ENCODE measurements at regions not wholly inside any gene's neighbourhood (a gene's known extent, or its start where the extent isn't known, plus 50 kb on each side); places are given as distances from the start of the nearest gene placed in this dataset.
A peak's percentile ranks its signal among the peaks of the same experiment; 100 is the strongest.

- Mint-ChIP-seq H3K27ac (no peak overlapping the region), H3K27me3 (ENCODE audit: insufficient read depth) (no peaks in the 10 kb centered on the region), H3K4me3 (no peak overlapping the region), H3K4me1 (ENCODE audit: low read depth) (no peaks in the 10 kb centered on the region), H3K9me3 (peaks cover 17% of the 10 kb centered on the region), H3K36me3 (ENCODE audit: low read depth) (no peaks in the 10 kb centered on the region)
- no peak for TF ChIP-seq CTCF (IDR thresholded peaks at IDR 0.05)
- DNase-seq, result peak; percentile 1
Observed at GRCh38 chr2:164205347-164205746, 415.9 kb downstream of the GRB14 start.

GRCh38 chr2:164203131-164203530 is 418.2 kb downstream of the GRB14 start:
- no peak for DNase-seq
- no peaks in the 10 kb centered on the region for H3K36me3 Mint-ChIP-seq (ENCODE audit: low read depth)
- no peaks in the 10 kb centered on the region for H3K27me3 Mint-ChIP-seq (ENCODE audit: insufficient read depth)
- no peaks in the 10 kb centered on the region for H3K4me1 Mint-ChIP-seq (ENCODE audit: low read depth)
- H3K4me3 Mint-ChIP-seq, result no peak overlapping the region
- peaks cover 17% of the 10 kb centered on the region for H3K9me3 Mint-ChIP-seq
- TF ChIP-seq CTCF (IDR thresholded peaks at IDR 0.05), result no peak
- no peak overlapping the region for H3K27ac Mint-ChIP-seq

- no peak overlapping the region for H3K27ac Mint-ChIP-seq
- no peak for TF ChIP-seq CTCF (IDR thresholded peaks at IDR 0.05)
- no peak overlapping the region for H3K4me3 Mint-ChIP-seq
- H3K27me3 Mint-ChIP-seq (ENCODE audit: insufficient read depth), result no peaks in the 10 kb centered on the region; the same call in 1 of the 2 replicates
- H3K9me3 Mint-ChIP-seq, result peaks cover 44% of the 10 kb centered on the region
- no peaks in the 10 kb centered on the region for H3K36me3 Mint-ChIP-seq (ENCODE audit: low read depth)
- no peak for DNase-seq
- H3K4me1 Mint-ChIP-seq (ENCODE audit: low read depth), result no peaks in the 10 kb centered on the region
Observed at GRCh38 chr2:164198256-164198655, 423.0 kb downstream of the GRB14 start.

- no peak for DNase-seq
- Mint-ChIP-seq H3K4me1 (ENCODE audit: low read depth) (no peaks in the 10 kb centered on the region), H3K27ac (no peak overlapping the region), H3K9me3 (peaks cover 36% of the 10 kb centered on the region), H3K27me3 (ENCODE audit: insufficient read depth) (no peaks in the 10 kb centered on the region), H3K36me3 (ENCODE audit: low read depth) (no peaks in the 10 kb centered on the region), H3K4me3 (no peak overlapping the region)
- no peak for TF ChIP-seq CTCF (IDR thresholded peaks at IDR 0.05)
Observed at GRCh38 chr2:164190700-164191099, 430.6 kb downstream of the GRB14 start.

GRCh38 chr2:164189851-164190250 is 431.4 kb downstream of the GRB14 start:
- TF ChIP-seq CTCF (IDR thresholded peaks at IDR 0.05), result no peak
- H3K36me3 Mint-ChIP-seq (ENCODE audit: low read depth), result no peaks in the 10 kb centered on the region
- H3K9me3 Mint-ChIP-seq, result peaks cover 37% of the 10 kb centered on the region
- H3K4me1 Mint-ChIP-seq (ENCODE audit: low read depth), result no peaks in the 10 kb centered on the region
- H3K4me3 Mint-ChIP-seq, result no peak overlapping the region
- H3K27me3 Mint-ChIP-seq (ENCODE audit: insufficient read depth), result no peaks in the 10 kb centered on the region
- H3K27ac Mint-ChIP-seq, result no peak overlapping the region
- no peak for DNase-seq

GRCh38 chr2:164187121-164187520 is 434.2 kb downstream of the GRB14 start:
- Mint-ChIP-seq H3K4me3 (no peak overlapping the region), H3K9me3 (peaks cover 43% of the 10 kb centered on the region), H3K27me3 (ENCODE audit: insufficient read depth) (no peaks in the 10 kb centered on the region), H3K36me3 (ENCODE audit: low read depth) (no peaks in the 10 kb centered on the region), H3K27ac (no peak overlapping the region), H3K4me1 (ENCODE audit: low read depth) (no peaks in the 10 kb centered on the region)
- no peak for TF ChIP-seq CTCF (IDR thresholded peaks at IDR 0.05)
- no peak for DNase-seq
